ENCODE measurements at regions not wholly inside any gene's neighbourhood (a gene's known extent, or its start where the extent isn't known, plus 50 kb on each side); places are given as distances from the start of the nearest gene placed in this dataset.
"Not testable (repeated sequence)": the region's sequence is repeated elsewhere in the genome, so short reads cannot be mapped to it uniquely, and the experiment has no call there.

DNA sequence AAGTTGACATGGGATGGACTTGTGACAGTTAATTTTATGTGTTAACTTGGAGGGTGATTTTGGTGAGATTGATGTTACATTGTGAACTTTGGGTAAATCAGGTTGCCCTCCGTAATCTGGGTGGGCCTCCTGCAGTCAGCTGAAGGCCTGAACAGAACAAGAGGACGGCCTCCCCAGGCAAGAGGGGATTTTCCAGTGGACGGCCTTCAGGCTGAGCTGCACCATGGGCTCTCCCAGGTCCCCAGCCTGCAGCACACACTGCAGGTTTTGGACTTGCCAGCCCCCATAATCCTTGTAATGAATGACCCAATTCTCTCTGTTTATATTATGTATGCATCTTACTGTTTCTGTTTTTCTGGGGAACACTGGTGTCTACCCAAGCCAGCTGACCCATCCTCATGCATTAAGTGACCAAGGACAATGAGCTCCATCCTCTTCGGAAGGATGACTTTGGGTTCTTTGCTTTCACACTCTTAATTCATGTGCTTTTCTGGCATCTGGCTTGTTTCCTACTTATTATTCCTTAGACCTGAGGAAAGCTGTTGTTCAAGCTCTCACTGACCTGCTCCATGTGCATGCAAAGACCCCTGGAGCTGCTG is 64.2 kb downstream of the DACT2 start:
- DNase-seq: no peak

DNA sequence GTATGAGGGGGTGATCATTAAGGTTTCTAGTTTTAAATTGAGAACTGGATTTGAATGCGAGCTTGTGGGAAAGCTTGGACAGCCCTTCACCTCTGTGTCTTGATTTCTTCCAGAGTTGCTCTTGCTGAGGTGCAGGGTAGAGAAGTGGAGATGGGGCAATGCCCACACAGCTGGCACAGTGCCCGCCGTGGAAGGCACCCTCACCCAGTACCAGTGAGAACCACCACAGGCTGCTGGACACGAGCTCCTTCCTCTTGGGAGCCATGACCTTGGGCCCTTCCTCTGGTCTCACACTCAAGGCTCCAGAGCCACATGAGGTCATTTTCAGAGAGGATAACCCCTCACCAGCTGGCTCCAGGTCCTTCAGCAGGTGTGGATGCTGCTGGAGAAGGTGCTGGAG is 67.3 kb downstream of the DACT2 start:
- DNase-seq: no peak

DNA sequence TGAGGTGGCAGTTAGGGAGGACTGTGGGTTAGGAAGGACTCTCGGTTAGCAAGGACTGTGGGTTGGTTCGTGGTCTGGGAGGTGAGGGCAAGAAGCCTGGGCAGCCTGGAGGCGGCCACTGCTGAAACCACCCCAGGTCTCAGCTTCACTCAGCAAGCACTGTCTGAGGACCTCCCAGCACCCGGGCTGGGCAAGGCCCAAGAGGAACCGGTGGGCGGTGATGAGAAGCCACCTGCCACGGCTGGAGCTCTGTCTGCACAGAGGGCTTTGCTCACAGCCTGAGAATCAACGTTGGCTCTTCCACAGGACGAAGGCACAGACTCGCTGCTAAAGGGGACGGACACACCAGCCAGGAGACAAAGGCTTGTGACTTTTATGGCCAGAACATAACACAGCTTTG is 69.3 kb downstream of the DACT2 start:
- no peak for DNase-seq

DNA sequence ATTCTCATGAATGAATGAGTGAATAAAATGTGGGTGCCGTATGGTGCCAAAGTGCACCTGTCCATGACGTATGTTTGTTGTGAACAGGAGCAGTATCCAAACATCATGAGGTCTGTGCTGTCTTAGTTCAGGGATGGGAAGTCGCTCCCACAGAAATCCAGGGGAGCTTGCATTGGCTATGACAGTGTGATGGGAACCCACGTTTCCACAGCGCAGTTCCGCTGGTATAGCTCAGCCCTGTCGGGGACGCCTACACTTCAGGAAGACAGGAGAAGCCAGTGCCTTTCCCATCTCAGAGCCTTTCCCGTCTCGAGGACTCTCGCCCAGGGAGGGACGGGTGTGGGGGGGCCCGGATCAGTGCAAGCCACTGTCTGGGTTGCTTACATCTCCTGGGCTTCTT is 69.8 kb downstream of the DACT2 start:
- no peak for DNase-seq

DNA sequence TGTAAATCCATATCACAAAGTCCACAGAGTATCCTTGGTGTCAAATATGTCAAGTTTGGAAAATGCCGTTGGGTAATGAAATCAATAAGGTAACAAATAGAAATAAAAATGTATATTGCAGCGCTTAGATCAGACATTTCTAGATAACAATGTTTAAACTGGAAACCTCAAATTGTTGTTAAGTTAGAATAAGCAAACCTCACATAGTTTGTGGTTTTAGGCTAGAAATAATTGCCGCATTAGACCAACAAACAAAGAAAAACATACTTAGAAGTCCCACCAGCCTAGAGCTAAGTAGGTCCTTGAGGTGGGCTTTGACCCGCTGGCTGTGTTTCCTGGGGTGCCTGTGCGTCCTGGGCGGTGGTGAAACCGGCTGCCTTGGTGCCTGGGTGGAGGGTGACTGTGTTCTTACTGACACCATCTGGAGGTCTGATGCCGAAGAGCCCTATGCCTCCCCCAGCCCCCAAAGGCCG is 71.4 kb downstream of the DACT2 start:
- no peak for DNase-seq

DNA sequence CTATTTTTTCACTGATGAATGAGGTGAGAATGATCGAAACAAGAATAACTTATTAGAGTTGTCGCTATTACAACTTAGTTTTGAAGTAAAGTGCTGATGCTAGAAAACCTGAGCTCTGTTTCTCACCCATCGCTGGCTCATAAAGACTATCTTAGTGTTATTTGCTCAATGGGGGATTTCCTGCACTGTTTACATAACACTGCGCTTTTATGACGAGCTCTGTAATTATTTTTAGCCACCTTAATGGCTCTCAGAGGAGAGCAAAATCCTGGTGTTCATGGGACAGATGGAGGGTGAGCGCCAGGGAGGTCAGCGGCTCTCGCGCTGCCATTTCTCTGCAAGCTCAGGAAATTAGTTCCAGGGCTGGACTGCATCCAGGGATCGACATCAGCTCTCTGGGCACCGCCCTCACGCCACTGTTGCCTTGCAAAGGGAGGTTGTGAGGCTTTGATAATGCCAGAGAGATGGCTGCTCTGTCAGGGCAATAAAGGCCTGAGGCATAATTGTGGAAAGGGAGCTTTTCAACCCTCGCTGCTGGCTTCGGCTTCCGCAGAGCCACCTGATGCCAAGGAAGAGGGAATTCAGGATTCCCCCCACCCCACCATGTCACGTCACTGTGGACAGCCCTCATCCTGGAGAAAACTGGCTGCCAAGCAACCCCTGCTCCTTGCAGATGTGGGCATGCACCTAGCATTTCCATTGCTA is 72.0 kb downstream of the DACT2 start:
- DNase-seq: no peak

DNA sequence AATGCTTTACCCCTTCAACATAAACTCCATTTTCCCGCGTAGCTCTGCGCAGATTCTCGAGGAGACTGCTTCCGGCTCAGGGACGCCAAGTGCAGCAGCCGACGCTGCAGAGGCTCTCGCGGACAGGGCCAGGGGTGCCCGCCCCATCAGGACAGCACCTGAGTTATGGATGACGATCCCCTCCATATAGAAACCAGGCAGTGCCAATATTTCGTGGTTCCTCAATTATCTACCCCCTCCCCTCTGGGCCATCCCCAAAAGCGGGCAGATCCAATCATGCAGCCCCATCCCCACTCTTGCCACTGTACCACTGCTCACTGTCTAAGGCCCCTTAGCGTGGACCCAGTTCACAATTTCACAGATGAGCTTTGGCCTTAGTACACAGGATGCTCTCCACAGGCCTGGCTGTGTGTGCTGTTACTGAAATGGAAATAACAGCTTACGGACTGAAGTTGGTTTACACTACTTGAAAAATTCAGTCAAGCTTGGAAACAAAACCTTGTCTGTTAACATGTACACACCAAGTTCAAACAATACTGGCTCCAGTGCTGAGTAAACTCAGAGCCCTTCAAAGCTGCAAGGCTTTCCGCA is 74.5 kb downstream of the DACT2 start:
- no peak for DNase-seq

DNA sequence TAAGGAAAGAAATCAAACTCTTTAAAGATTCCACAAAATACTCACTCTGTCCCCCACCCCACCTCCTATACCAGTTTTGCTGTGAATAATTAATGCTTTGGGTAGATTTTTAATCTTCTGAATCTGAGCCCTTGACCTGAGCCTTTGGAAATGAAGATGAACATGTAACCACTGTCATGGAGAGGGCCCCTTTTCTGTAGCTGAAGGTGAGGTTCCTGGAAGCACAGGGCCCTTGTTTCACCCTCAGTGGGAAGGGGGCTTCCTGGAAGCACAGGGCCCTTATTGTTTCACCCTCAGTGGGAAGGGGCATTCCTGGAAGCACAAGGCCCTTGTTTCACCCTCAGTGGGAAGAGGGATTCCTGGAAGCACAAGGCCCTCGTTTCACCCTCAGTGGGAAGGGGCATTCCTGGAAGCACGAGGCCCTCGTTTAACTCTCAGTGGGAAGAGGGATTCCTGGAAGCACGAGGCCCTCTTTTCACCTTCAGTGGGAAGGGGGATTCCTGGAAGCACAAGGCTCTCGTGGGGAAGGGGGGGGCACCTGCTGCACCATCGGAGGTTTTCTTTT is 75.7 kb downstream of the DACT2 start:
- DNase-seq: no peak

DNA sequence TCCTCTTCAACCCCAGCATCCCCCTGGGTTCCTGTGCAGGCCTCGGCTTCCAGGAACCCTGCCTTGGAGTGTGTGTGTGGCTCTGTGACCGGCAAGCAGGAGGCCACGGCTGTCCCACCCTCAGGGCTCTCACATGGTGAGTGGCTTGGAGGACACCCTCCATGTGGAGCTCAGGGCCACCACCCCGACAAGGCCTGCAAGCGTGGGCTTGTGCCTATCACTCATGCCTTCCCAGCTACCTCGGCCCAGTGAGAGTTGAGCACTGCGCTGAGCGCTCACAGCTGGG is 76.7 kb downstream of the DACT2 start:
- DNase-seq: no peak

DNA sequence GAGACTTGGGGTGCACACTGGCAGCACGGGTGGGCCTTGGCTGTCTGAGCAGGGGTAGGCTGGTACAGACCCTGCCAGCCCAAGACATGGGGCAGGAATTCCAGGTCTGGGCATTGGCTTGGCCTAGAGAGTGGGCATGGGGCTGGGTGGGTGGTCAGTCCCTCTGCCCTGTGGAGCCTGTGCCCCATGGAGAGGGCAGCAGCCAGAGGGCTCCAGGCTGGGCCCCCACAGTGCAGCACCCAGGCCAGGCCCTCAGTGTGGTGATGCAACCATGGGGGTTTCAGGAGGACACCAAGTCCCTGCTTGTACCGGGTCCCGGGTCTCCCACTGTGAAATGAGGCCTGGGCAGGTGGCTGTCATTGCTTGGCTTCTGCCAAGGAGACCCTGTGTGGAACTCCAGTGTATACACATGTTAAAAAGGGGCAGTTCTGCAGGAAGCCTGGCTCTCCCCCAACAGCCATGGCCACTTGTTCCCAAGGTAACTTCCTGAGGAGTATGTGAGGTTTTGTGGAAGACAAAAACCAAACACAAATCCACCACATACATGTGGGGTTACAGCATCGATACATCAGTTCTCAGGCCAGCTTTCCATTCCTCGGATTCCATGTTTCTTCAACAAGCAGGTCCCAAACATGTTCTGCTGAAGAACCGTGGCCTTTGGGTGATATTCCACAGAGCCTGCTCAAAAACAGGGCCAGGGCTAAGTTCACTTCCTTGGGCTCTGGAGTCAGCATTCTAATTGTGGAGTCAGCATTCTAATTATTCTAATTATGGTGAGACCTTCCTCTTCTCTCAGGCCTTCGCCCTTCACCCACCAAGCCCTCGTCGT is 77.3 kb downstream of the DACT2 start:
- no peak for DNase-seq

DNA sequence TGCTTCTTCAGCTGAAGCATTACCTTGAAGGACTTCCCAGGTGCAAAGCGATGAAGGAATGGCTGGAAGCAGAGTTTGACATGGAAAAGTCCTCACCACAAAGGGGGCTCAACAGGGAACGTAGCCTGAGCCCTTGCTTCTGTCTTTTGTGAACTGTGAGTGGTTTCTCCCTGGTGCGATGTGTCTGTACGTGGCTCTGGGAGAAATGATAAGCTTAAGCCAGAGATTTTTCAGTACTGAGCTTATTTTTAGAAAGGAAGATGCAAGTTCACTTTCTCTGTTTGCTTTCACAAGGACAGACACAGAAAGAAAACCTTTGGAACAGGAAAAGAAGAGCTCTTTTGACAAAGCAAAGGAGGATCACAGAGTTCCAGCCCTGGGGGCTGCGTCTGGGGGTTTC is 79.4 kb downstream of the DACT2 start:
- no peak for DNase-seq

DNA sequence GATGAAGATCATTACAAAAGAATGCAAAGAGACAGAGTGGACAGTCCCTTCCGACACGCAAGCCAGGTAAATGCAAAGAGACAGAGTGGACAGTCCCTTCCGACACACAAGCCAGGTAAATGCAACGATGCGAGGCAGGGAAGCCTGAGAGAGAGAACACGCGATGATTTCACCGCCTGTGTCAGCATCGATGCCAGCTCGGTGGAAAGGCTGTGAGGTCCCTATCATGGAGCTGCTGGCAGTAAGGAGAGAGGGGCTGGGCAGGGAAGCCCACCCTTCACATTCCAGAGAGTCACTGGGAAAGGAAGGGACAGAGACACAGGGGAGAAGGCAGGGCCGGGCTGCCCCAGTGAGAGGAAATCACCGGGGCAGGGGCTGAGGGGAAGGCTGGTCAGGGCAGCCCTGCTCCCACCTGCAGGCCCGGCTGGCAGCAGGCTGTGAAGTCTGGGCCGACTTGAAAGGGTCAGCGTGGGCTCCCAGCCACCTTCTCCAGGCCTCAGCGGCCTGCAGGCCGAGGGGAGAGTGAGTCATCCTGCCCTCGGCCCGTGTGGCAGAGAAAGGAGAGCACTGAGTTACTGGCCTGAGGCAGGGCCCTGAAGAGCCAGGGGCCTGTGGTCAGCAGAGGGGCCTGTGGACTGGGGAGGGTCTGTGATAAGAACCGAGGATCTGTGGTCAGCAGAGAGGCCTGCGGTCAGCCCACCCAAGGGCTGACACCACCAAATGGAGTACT is 80.4 kb downstream of the DACT2 start:
- DNase-seq: peak; percentile 13

DNA sequence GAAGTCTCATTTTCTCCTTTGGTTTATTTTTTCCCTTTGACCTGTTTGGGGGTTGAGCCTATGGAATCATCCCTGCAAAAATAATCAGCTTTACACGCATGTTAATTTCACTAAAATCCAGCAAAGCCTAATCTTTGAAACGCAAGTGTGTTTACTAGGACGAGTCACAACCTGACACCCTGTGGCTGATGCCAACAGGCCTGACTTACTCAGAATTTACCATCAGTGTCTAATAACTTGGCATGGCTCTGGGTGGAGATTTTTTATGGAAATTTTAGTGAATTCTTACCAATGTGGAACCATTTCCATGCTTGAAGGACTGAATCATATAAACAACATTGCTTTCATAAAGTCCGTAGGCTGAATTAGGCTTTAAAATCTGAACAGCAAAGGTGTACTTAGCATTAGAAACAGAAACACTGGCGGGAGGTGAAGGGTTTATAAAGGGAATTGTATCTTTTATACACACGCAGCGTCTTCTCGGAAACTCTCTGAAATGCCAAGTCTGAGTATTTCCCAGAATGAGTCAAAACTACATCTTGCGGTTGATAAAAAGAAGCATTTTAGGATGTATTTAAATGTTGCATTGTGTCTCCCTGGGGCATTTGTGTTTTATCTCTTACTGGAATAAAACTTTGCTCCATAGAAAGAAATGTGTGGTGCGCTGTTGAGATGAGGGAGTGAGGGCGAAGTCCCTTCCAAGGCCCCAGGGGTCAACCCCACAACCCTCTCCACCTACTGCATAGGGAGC is 81.2 kb downstream of the DACT2 start:
- DNase-seq: no peak

DNA sequence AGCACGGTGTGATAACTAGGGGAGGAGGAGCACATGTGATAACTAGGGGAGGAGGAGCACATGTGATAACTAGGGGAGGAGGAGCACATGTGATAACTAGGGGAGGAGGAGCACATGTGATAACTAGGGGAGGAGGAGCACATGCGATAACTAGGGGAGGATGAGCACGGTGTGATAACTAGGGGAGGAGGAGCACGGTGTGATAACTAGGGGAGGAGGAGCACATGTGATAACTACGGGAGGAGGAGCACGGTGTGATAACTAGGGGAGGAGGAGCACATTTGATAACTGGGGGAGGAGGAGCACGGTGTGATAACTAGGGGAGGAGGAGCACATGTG is 85.7 kb downstream of the DACT2 start:
- DNase-seq: not testable (repeated sequence)

DNA sequence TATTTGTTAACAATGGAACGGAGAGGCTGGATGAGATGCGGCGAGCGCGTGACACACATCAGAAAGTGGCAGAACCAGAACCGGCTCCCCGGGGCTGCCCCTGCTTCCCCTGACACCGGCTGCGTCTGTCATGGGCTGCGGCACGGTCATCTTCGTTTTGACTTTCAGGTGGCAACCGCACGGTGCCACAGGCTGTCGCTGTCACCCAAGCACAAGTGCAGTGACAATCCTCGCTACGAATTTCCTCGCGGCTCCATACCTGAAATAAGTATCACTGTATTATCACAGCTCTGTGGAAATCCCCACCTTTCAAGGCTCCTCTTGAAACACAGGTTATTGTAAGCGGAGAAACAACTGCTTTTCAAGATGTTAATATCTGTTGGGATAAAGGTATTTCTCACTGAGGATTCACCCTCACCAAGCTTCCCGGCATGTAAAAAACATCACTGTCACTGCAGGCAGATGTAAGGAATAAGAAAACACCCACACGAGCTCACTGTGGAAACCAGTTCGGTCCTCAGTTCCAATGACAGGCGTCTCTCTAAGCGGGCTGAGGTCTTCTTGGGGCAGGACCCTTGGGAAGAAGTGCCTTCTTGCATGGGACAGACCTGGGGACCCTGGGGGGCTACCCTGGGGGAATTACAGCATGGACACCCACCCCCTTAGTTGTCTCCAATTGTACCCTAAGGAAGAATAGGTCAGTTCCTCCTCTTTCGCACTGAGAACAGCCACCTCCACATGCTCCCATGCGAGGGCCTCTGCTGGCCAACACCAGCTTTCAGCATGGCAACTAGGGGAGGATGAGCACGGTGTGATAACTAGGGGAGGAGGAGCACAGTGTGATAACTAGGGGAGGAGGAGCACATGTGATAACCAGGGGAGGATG is 86.3 kb downstream of the DACT2 start:
- no peak for DNase-seq

DNA sequence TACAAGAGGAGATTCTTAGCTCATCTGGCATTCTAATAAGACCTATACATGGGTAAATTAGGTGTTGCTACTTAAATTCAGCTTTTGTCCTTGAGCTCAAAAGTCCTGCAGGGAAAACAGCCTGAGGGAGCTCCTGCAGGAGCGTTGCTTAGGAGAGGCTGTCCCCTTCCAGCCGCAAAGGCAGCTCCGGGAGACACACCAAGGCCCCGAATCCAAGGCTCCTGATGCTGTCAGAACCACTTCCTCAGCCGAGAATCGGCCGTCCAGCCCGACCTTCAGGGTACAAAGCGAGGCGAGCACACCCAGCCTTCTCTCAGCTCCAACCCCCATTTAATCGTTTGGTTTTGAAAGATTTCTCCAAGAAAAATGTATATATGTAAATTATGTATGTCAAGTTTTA is 87.0 kb downstream of the DACT2 start:
- no peak for DNase-seq

DNA sequence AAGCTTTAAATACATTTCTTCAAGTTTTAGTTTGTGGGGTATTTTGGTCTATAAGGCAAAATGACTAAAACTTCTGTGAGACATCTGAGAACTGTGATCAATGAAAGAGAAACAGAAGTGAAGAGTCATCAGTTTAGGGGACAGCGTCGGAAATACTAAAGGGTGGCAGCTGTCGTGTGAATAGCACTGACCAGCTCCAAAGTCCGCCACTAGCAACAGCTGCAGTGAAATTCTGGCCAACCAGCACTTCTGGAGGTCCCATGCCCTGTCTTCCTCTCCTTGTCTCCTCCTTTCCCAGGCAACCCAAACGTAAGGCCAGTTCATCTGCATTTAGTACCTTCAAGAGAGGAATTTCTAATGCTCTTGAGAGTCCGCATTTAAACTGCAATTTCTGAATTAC is 87.5 kb downstream of the DACT2 start:
- no peak for DNase-seq

DNA sequence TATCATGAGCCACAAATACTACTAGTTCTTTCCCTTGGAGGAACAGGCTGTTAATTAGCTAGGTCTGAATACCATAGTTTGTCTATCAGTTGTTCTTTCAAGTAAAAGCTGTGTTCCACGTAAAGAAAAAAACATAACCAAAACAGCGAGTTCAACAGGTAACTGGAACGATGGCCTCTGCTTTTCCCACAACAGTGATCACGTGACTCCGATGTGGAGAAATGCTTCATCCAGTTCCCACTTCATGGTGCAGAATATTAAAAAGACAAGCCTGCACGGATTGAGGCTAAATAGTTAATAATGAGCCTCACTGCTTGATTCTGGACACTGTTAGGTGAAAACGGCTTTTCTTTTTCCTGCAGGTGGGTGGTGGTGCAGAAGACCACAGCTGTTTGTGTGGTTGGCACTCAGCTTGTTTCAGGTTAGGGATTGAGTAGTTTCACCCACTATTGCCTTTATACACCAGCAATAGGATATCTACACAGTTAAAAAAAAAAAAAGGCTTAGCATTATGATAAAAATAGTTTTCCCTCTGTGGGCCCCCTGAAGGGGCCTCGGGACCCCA is 88.1 kb downstream of the DACT2 start:
- DNase-seq: no peak

DNA sequence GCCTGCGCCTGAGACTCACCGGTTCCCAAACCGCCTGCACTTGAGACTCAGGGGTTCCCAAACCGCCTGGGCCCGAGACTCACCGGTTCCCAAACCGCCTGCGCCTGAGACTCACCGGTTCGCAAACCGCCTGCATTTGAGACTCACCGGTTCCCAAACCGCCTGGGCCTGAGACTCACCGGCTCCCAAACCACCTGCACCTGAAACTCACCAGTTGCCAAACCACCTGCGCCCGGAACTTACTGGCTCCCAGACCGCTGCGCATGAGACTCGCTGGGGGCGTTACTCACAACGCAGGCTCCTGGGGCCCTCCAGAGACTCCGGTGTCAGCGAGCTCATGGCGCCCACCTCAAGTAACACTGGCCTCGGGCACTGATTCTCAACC is 90.2 kb downstream of the DACT2 start:
- DNase-seq: no peak

DNA sequence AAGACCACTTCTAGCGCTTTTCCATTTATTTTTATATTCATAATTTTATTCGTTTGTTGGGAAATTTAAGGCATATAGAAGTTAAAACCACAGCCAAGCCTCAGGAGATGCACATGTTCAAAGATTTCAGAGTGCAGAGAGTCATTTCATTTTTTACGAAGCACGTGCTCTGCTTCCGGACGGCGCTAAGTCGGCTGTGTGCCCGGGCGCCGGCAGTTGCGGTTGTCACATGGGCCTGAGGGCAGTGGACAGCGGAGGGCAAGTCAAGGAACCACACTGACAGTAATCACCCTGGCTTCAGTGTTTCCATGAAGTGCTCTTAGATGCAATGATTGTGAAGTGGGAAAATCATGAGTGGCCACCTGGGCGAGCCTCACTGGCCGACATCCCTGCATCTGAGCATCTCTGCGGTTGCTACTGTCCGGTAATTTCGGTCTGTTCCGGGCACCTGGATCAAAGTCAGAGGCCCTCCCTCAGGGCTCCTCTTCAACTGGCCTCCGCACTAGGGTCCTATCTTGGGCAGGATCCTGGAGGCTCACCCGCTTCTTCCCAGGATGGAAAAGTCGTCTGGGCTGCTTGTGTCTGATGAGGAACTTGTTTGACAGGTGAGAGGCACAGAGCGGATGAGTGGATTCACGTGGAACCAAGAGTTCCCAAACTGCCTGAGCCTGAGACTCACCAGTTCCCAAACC is 90.8 kb downstream of the DACT2 start:
- no peak for DNase-seq

All from EL (cell line).